Nucleus accumbens (tissue), 56 donors: ENCODE measurements at regions not wholly inside any gene's neighbourhood (a gene's known extent, or its start where the extent isn't known, plus 50 kb on each side); places are given as distances from the start of the nearest gene placed in this dataset.

Experiments used
- DNase-seq, 56 donors: peaks; one replicate each; lab custom pipeline; 2025; lab: John Stamatoyannopoulos, UW

DNA sequence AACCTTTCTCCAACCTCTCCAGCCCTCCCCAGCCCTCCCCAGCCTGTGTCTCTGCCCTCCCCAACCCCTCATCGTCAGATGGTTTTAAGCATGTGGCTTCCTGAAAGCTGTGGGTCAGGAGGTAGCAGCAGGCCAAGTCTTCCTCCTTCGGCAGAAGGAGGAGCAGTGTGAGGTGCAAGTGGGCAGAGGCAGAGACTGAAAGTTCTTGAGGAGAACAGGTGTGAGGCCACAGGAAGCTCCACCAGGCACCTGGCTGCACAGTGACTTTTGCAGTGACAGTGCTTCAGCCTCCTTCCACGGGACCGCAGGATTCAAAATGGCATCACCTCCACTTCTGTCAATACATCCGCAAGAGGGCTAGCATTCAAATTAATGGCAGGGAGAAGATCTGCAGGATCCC is 203.9 kb upstream of the LEF1 start:
- no peak for DNase-seq

GRCh38 chr4:108371282-108371681 is 202.6 kb upstream of the LEF1 start:
- DNase-seq: no peak

GRCh38 chr4:108370291-108371141 is 201.8 kb upstream of the LEF1 start:
- DNase-seq: no peak

DNA sequence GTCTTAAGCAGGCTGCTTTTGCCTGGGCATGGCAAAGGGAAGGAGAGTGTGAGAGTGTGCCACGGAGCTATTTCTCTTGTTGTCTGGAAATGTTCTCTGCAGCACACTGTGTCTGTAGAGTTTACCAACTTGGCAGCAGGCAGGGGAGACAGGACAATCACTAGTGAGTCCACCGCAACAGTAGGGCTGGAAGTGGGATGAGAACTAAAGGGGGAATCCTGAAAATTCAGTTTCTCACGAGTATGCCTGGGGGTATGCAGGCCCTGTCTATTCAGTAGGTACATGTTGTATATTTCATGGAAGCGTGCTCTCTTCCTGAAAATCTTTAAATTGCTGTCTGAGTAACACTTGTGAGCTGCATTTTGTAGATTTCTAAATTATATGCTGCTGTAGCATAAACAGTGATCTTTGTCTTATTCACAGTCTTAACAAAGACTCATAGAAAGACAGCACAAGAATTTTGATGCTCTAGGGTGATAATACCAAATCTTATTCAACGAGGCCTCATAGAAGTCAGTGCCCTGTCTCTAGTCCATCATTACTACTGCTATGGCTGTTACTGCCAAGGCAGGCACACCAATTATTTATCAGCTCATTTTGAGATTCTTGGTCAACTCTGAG is 200.4 kb upstream of the LEF1 start:
- no peak for DNase-seq

GRCh38 chr4:108367751-108368150 is 199.0 kb upstream of the LEF1 start:
- DNase-seq: no peak

DNA sequence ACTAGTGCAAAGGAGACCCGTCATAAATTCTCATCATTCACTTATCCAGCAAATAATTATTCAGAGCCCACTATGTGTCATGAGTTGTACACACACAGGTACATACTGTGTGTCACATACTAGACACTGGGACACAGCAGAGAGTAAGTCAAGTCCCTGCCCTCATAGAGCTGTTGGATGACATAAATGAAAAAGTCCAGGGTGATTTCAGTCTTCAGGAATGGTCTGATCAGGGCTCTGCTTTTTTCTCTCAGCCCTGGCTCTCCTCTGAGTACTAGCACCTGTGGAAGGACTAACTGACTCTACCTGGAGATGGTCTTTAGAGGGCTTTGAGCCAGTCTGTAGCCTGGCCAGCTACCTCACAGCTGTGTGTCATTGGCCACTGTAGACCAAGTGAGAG is 198.0 kb upstream of the LEF1 start:
- DNase-seq: no peak

DNA sequence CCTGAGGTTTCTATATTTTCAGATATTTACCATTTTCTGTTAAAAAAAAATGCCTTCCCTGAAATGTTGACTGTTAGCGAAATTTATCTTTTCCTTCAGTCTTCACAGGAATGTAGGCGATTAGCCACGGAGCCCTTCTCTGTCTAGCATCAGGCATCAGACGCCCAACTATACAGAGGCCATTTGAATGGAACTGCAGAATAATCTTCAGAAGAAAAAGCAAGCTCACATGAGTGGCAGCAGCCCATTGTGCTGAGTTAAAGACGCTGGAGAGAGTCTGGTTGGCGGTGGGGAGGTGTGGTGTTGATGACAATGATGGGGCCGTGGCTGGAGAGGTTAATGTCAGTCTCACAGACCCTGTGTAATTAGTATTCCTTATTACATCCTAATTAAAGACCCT is 196.8 kb upstream of the LEF1 start:
- DNase-seq: no peak

DNA sequence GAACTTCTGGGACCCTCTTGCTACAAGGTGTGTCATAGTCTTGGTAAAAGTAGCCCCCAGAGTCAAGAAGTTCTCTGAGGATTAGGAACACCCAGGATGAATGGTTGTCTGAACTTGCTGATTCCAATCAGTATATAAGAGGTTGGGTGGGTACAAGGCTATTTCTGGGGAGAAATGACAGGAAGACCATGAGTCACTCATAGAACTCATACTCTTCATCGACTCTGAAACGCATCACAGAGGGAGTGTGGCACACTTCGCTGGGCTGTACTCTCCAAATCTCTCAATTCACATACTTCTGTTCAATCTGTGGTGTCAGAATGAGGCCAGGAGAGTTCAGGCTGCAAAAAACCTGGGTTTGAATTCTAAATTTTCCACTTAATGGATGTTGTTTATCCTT is 193.2 kb upstream of the LEF1 start:
- no peak for DNase-seq

- no peak for DNase-seq
These were observed 192.7 kb upstream of the LEF1 start for GRCh38 chr4:108361446-108361820.

DNA sequence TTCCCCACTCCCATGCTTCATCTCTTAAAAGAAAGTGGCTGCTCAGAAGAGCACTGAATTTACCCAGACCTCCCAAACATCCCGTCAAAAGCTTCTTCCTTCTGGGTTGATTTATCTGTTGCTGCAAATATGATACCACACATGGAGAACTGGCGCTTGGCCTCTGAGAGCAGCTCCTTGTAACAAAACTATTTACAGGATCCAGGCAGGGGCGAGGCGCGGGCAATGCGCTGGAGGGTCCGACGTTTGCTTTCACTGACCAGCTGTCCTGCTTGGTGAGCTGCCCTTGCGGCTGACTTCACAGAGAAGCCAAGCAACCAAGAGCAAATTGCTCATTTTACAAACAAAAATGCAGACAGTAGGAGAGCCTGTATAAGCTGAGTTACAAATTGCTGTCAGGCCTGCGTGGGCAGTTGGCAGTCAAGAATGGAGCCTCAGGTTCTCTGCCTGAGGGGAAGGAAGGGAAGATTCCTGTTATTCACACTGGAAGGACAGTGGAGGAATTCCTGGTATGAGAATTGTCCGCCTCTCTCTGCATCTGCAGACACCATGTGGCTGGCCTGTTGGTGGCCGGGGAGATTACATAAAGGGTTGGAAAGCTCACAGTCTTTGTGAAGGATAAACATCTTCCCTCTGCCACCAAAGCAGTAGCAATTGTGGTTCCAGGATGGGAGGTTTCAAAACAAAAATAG is 192.2 kb upstream of the LEF1 start:
- DNase-seq: no peak

GRCh38 chr4:108359986-108360681 is 191.4 kb upstream of the LEF1 start:
- no peak for DNase-seq

- DNase-seq: no peak
These were observed 190.6 kb upstream of the LEF1 start for GRCh38 chr4:108359130-108359985.

GRCh38 chr4:108355902-108356535 is 187.3 kb upstream of the LEF1 start:
- DNase-seq: no peak

GRCh38 chr4:108355186-108355901 is 186.6 kb upstream of the LEF1 start:
- no peak for DNase-seq

DNA sequence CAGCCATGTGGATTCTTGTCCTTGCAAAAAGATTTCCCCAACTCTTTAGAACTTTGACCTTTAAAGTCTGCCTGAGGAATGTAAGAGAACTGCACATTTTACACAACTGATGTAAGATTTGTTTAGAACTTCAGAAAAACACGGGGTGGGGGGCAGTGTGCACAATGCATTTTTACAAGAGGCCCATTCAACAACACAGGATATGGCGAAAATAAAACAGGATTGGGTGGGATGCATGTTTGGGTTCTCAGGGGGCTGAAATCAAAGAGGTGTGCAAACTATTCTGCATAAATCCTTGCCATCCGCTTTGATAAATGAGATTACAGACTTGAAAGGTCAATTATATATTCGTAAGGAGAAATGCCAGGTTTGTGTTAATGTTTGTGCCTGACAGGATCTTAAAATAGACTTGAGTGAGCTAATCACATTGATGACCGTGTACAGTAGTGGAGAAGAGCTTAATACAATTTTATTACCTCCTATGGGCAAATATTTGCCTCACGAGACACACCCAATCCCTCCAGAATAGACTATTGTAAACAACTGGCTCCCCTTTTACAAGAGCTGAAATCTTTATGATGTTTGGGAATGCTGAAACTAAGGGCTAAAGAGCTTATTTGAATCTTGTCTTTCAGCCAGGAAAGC is 184.1 kb upstream of the LEF1 start:
- DNase-seq: no peak

- DNase-seq: no peak
These were observed 183.1 kb upstream of the LEF1 start for GRCh38 chr4:108351791-108352190.

DNA sequence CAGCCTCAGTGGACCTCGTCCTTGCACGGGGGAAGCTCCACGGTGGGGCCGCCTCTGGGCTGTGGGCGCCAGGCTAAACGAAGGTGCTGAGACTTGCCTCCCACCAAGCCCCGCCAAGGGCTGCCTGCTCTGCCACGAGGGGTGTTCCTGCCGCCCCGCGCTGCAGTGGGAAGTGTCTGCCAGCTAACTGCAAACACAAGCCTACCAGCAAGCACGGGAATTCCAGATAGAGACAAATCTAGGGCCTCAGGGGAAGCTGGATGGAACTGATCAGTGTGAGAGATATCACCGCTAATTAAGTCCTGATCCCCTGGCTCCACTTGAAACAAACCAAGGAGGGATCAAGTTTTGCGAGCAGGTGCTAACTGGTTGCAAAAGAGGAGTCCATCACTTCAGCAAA is 181.6 kb upstream of the LEF1 start:
- no peak for DNase-seq

DNA sequence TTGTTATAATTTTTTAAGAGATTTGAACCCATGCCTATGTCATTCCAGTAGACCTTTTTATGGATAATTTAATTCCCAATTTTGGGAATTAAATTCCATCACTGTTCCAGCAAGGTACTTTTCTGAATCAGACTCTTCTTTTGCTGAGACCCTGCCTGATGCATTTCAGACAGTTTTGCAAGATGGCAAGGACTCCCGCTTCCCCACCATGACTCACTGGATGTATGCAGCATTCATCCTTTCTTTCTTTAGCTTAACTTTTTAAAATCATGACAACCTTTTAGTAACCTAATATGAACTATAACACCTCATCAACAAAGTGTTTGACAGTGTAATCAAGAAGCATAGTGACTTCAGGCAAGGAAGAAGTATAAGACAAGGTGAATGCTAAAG is 178.1 kb upstream of the LEF1 start:
- no peak for DNase-seq
